Activated CD4-positive, alpha-beta T cell treated with anti-CD3 and anti-CD28 coated beads, Interleukin-2, amount 10 ng/mL, durations not matched to agents 24 days and 14 days (primary cell): ENCODE measurements at regions not wholly inside any gene's neighbourhood (a gene's known extent, or its start where the extent isn't known, plus 50 kb on each side); places are given as distances from the start of the nearest gene placed in this dataset.

ENCODE experiments used
- DNase-seq: peaks from one replicate; pipeline ENCODE4 v3.0.0; 2022
- H3K27ac Mint-ChIP-seq: one replicate; pipeline ENCODE4 v1.8.0; 2022; ENCODE audit warnings: mild to moderate bottlenecking, mixed read lengths
- H3K27me3 Mint-ChIP-seq: one replicate; pipeline ENCODE4 v1.8.0; 2022; ENCODE audit warnings: mixed read lengths
- H3K36me3 Mint-ChIP-seq: one replicate; pipeline ENCODE4 v1.8.0; 2022; ENCODE audit warnings: low read depth, mild to moderate bottlenecking, mixed read lengths
- H3K4me1 Mint-ChIP-seq: one replicate; pipeline ENCODE4 v1.8.0; 2021; ENCODE audit warnings: mixed read lengths
- H3K4me3 Mint-ChIP-seq: one replicate; pipeline ENCODE4 v1.8.0; 2022; ENCODE audit warnings: mild to moderate bottlenecking, moderate library complexity, mixed read lengths
- H3K9me3 Mint-ChIP-seq: one replicate; pipeline ENCODE4 v1.8.0; 2021; ENCODE audit warnings: mixed read lengths
- intact Hi-C: fragments of 100-400 bp; cut with micrococcal nuclease; formaldehyde crosslinking; loops from one replicate; pipeline ENCODE4 v1.15.1; 2023

DNA sequence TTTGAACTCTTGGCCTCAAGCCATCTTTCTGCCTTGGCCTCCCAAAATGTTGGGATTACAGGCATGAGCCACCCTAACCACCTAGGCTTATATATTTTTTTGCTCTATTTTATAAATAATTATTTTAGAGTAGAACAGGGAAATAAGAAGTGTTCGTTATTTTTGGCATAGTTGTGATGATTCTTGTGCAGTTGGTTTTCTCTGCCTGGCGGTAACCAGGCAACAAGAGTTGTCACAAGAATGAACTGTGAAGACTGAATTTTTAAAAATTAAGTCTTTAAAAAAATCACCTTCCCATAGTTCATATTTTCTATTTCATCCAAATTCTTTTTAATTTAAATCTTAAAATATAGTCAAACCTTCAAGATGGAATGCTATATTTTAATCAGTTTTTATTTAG is 310.2 kb downstream of the ARL6IP6 start:
- Mint-ChIP-seq H3K36me3 (no peaks in the 10 kb centered on the region), H3K9me3 (no peaks in the 10 kb centered on the region), H3K27me3 (no peaks in the 10 kb centered on the region), H3K4me3 (no peak overlapping the region), H3K27ac (no peak overlapping the region), H3K4me1 (no peaks in the 10 kb centered on the region)
- DNase-seq: no peak
- intact Hi-C loops: no loop called here

DNA sequence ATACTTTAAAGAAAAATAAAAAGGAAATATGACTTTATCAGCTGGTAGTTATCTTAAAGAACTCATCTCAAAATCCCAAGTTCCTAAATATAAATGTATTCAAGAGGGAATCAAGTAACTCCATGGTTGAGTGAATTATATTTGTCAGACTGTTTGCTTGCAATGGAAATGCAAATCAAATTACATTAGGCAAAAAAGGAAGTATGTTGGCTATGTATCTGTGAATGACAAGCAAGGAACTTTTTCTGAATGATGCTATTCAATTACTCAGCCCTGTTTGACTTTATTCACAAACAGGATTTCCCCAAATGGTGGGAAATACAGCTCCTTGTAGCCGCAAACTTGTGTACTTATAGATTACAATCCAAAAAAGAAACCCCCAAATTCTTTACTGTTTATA is 309.1 kb downstream of the ARL6IP6 start:
- intact Hi-C loops: no loop called here

DNA sequence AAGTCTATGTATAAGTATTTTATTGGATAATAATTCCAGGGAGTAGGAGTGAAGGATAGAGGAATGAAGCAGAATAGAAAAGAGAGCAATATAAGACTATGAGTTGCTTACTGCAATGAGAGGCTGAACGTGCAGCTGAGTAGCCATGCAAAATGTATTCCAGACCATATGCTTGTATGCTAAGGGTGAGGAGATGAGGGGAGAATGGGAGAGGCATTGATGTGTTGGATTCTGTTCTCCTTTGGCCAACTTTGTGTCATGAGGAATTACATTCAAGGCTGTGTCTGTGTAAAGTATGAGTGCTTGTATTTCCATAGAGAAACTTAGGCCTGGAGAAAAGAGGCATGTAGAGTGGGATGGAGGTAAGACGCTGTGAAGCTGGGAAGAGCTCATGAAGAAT is 301.8 kb downstream of the ARL6IP6 start:
- H3K27me3 Mint-ChIP-seq: no peaks in the 10 kb centered on the region
- no peak for DNase-seq
- peaks cover 7% of the 10 kb centered on the region for H3K9me3 Mint-ChIP-seq
- no peaks in the 10 kb centered on the region for H3K36me3 Mint-ChIP-seq
- no peak overlapping the region for H3K4me3 Mint-ChIP-seq
- no peaks in the 10 kb centered on the region for H3K4me1 Mint-ChIP-seq
- H3K27ac Mint-ChIP-seq: no peak overlapping the region
- intact Hi-C loops: no loop called here

More for the DNA sequence above, 309.1 kb downstream of the ARL6IP6 start:
- no peaks in the 10 kb centered on the region for H3K36me3 Mint-ChIP-seq
- H3K4me3 Mint-ChIP-seq: no peak overlapping the region
- DNase-seq: no peak
- H3K4me1 Mint-ChIP-seq: no peaks in the 10 kb centered on the region
- H3K9me3 Mint-ChIP-seq: no peaks in the 10 kb centered on the region
- no peaks in the 10 kb centered on the region for H3K27me3 Mint-ChIP-seq
- H3K27ac Mint-ChIP-seq: no peak overlapping the region

DNA sequence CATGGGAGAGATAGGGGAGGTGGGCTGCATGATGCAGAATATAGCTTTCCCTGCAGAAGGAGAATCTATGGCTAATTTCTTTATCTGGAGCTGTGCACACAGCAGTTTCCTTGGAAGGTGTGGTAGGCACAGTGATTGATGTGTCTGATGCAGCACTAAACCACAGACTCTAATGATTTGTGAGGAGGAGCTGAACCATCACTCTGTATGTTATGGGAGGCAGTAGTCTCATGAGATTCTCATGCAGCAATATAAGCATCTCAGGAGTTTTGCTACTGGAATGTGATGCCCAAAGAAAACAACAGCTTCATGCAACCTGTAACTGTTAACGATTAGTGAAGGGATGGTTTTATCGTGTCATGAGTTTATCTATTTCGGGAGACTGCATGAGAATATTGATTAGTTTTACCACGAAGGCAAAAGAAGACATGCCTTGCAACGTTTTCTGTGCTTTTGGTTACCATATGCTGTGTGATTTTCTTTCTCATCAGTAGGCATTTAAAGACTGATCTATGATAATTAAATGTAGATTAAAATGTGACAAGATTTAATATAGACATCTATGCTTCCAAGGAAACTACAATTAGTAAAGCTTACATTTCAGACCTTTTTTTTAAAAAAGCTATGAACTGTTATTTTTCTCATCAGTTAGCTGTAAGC is 286.8 kb downstream of the ARL6IP6 start:
- no peak overlapping the region for H3K27ac Mint-ChIP-seq
- H3K4me3 Mint-ChIP-seq: no peak overlapping the region
- DNase-seq: no peak
- no peaks in the 10 kb centered on the region for H3K27me3 Mint-ChIP-seq
- no peaks in the 10 kb centered on the region for H3K4me1 Mint-ChIP-seq
- H3K36me3 Mint-ChIP-seq: no peaks in the 10 kb centered on the region
- intact Hi-C loops: no loop called here
- H3K9me3 Mint-ChIP-seq: no peaks in the 10 kb centered on the region

DNA sequence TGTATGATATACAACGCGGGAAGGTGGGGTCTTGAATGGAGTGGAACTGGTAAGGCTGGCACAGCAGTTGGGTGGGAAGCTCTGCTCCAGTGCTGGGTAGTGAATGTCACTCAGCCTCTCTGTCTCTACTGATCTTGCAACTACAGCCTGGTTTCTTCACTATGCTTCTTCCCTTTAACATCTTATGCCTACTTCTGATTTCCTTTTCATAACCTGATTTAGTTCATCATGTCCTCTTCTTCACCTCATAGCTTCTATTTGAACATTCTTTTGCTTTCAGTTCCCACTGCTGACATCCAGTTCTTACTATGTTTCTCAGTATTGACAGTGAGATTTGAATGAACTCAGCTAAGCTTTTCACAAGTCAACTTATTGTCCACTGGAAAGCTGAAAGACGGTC is 286.2 kb downstream of the ARL6IP6 start:
- H3K4me1 Mint-ChIP-seq: no peaks in the 10 kb centered on the region
- intact Hi-C loops: no loop called here
- H3K9me3 Mint-ChIP-seq: no peaks in the 10 kb centered on the region
- DNase-seq: no peak
- no peaks in the 10 kb centered on the region for H3K27me3 Mint-ChIP-seq
- H3K36me3 Mint-ChIP-seq: no peaks in the 10 kb centered on the region
- no peak overlapping the region for H3K27ac Mint-ChIP-seq
- no peak overlapping the region for H3K4me3 Mint-ChIP-seq

DNA sequence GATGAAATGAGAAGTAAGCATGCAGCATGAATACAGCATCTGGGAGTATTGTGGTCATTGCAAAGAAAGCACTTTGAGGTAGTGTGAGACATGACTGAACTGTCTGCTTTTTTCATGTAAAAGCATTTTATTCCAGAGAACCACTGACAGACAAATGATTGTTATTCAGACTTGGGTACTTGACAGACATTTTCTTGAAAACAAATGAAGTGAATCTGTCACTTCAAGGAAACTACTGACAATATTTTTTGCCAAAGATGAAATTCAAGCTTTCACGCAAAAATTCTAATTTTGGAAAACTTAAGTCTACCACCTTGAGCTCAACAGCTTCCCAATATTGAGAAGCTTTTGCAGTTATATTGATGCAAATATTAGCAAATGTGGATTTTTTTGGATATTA is 255.7 kb downstream of the ARL6IP6 start:
- no peak overlapping the region for H3K27ac Mint-ChIP-seq
- H3K9me3 Mint-ChIP-seq: peaks cover 4% of the 10 kb centered on the region
- intact Hi-C loops: no loop called here
- no peaks in the 10 kb centered on the region for H3K27me3 Mint-ChIP-seq
- no peak overlapping the region for H3K4me3 Mint-ChIP-seq
- H3K36me3 Mint-ChIP-seq: no peaks in the 10 kb centered on the region
- H3K4me1 Mint-ChIP-seq: no peaks in the 10 kb centered on the region
- DNase-seq: no peak

DNA sequence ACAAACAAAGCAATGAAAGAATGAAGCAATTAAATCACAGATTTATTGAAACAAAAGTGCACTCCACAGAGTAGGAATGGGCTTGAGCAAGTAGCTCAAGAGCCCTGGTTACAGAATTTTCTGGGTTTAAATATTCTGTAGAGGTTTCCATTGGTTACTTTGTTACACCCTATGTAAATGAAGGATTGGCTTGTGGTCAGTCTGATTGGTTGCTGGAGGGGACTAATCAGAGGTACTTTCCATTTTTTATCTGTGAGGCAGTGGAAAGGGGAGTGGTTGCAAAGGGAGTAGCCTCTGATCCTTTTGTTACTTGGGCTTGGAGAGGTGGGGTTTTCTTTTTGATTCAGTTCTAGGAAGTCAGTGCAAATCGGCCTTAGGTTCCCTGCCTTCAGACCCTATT is 253.3 kb downstream of the ARL6IP6 start:
- Mint-ChIP-seq H3K27me3 (no peaks in the 10 kb centered on the region), H3K36me3 (no peaks in the 10 kb centered on the region), H3K4me3 (no peak overlapping the region), H3K9me3 (peaks cover 4% of the 10 kb centered on the region), H3K27ac (no peak overlapping the region), H3K4me1 (no peaks in the 10 kb centered on the region)
- intact Hi-C loops: no loop called here
- DNase-seq: no peak

DNA sequence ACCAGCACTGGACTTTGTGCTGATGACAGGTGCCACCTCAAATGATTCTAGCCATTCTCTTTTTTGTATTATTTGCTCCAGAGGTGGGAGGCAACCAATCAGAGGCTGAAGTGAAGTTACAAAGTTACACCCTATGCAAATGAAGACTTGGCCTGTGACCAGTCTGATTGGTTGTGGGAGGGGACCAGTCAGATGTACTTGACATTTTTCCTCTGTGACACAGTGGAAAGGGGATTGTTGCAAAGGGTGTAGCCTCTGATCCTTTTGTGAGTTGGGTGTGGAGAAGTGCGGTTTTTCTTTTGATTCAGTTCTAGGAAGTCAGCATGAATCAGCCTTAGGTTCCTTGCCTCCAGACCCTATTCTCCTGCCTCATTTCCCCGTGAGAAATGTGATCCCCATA is 244.0 kb downstream of the ARL6IP6 start:
- intact Hi-C loops: no loop called here
- H3K4me3 Mint-ChIP-seq: no peak overlapping the region
- H3K36me3 Mint-ChIP-seq: no peaks in the 10 kb centered on the region
- no peaks in the 10 kb centered on the region for H3K9me3 Mint-ChIP-seq
- H3K27me3 Mint-ChIP-seq: no peaks in the 10 kb centered on the region
- no peak overlapping the region for H3K27ac Mint-ChIP-seq
- no peak for DNase-seq
- no peaks in the 10 kb centered on the region for H3K4me1 Mint-ChIP-seq

DNA sequence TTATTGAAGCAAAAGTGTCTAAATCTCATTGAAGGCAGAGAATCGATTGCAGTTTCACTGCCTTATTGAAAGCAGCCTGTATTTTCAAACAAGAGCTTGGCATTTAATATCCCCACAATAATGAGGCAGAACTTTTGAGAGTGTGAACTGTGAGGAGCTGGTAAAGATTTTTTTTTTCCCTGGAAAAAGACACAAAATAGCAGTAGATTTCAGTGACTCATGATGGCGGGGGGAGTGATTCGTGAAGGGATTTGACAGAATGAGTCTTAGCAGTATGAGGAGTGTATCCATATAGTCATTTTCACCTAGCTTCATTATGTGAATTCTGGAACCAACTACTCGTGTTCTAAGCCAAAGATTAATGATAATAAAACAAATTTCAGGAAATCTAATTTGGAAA is 242.9 kb downstream of the ARL6IP6 start:
- no peak for DNase-seq
- no peak overlapping the region for H3K4me3 Mint-ChIP-seq
- H3K36me3 Mint-ChIP-seq: no peaks in the 10 kb centered on the region
- no peak overlapping the region for H3K27ac Mint-ChIP-seq
- H3K4me1 Mint-ChIP-seq: no peaks in the 10 kb centered on the region
- intact Hi-C loops: no loop called here
- H3K9me3 Mint-ChIP-seq: no peaks in the 10 kb centered on the region
- no peaks in the 10 kb centered on the region for H3K27me3 Mint-ChIP-seq

DNA sequence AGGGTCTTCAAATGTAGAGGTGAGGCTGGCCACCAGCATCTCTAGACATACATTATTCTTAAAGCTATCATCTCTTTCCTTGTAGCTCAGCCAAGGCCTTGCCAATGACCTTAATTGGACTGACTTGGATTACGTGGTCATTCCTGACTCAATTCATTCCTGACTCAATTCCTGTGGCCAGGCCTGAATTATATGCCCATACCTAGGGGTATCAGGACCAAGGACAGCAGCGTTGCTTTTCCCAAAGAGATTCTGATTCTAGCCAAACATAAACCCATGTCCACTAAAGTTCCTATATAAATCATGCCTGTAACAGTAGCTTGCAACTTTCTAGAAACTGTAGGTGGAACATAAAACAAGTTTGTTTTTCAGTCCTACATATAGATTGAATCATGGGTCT is 231.7 kb downstream of the ARL6IP6 start:
- Mint-ChIP-seq H3K27me3 (no peaks in the 10 kb centered on the region), H3K4me1 (peaks cover 2% of the 10 kb centered on the region), H3K9me3 (no peaks in the 10 kb centered on the region), H3K36me3 (no peaks in the 10 kb centered on the region), H3K4me3 (no peak overlapping the region), H3K27ac (no peak overlapping the region)
- intact Hi-C loops: no loop called here
- no peak for DNase-seq

DNA sequence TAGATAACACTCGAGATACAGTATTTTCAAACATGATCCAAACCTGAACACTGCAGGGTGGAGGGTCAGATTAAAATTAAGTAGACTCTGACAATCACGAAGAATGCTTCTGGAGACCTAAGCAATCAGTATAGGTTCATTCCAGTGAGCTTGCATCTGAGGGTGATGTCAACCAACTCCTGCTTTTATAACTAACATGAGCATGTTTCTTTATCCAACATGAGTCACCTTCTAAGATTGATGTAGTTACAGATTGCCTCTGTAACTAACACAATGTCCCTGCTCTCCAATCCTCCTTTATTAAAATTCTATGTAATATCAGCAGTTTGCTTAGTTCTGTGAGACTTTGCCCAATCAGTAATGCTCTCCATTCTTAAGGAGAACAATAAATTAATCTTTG is 225.7 kb downstream of the ARL6IP6 start:
- Mint-ChIP-seq H3K9me3 (no peaks in the 10 kb centered on the region), H3K4me3 (no peak overlapping the region), H3K27me3 (no peaks in the 10 kb centered on the region), H3K27ac (no peak overlapping the region), H3K36me3 (no peaks in the 10 kb centered on the region), H3K4me1 (peaks cover 2% of the 10 kb centered on the region)
- DNase-seq: no peak
- intact Hi-C loops: no loop called here

DNA sequence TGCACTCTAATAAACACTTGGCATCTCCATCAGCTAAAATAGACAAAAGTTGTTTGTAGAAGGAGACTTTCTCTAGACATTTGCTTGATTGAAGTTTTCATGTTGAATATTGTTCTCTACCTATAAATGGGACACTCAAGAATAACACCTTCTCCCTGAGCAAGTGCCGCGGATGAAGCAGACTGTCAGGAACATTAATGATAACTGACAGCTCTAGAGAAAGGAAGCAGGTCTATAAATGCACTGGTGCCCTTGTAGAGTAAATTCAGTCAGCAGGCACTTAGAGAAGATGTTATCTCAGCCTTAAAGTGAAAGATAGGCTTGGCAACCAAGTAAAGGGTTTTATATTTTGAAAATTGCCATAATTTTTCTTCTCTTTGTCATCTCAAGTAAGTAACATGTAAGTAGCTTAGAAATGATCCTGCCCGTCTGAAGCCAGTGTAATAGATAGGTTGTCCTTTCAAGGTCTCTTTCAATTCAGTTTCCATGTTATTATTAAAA is 224.6 kb downstream of the ARL6IP6 start:
- Mint-ChIP-seq H3K27me3 (no peaks in the 10 kb centered on the region), H3K27ac (no peak overlapping the region), H3K4me3 (no peak overlapping the region), H3K9me3 (no peaks in the 10 kb centered on the region), H3K36me3 (no peaks in the 10 kb centered on the region), H3K4me1 (peaks cover 2% of the 10 kb centered on the region)
- no peak for DNase-seq
- intact Hi-C loops: no loop called here

DNA sequence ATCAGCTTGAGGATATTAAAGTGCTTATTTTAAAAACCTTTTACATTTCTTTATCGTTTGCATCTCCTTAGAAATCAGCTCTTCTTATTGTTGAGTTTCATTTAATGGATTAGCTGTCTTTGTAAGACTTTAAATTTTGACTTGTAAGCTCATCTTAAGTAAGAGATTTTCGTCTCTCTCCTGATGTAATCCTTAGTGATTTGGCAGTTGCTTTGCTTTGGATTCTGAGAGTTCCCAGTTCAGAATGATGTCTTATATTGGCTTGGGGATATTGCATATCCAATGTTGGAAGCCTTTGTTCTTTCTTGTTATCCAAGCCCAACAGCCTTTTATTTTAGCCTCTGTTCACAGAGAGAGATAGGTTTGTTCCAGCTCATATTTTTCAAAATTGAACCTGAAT is 212.1 kb downstream of the ARL6IP6 start:
- Mint-ChIP-seq H3K9me3 (no peaks in the 10 kb centered on the region), H3K4me3 (no peak overlapping the region), H3K4me1 (no peaks in the 10 kb centered on the region), H3K36me3 (no peaks in the 10 kb centered on the region), H3K27ac (no peak overlapping the region), H3K27me3 (no peaks in the 10 kb centered on the region)
- no peak for DNase-seq
- intact Hi-C loops: no loop called here

DNA sequence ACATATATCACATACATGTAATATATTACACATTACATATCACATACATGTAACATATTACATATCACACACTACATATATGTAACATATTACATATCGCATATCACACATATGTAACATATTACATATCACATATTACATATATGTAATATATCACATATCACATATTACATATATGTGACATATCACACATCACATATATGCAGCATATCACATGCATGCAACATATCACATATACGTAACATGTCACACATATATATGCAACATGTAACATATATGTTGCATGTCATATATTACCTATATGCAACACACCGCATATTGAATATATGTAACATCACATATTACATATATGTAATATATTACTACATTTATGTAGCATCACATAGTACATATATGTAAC is 211.2 kb downstream of the ARL6IP6 start:
- H3K9me3 Mint-ChIP-seq: no peaks in the 10 kb centered on the region
- intact Hi-C loops: loop anchor here (5.0 kb wide), 1 partner anchor 548 kb away; the partner anchor contains the start of gene RPRM
- no peak overlapping the region for H3K27ac Mint-ChIP-seq
- no peaks in the 10 kb centered on the region for H3K4me1 Mint-ChIP-seq
- H3K4me3 Mint-ChIP-seq: no peak overlapping the region
- H3K36me3 Mint-ChIP-seq: no peaks in the 10 kb centered on the region
- no peaks in the 10 kb centered on the region for H3K27me3 Mint-ChIP-seq
- DNase-seq: no peak
